MM.1S (cell line): ENCODE measurements at regions not wholly inside any gene's neighbourhood (a gene's known extent, or its start where the extent isn't known, plus 50 kb on each side); places are given as distances from the start of the nearest gene placed in this dataset.

Experiments used
- CTCF ChIP-seq: fragments of 300-600 bp; sonication (generic); IDR thresholded peaks from 2 replicates; pipeline ENCODE4 v1.5.1; 2016; ENCODE audit warnings: antibody characterized with exemption, low read length, mixed read lengths
- EZH2 ChIP-seq: fragments of 300-600 bp; sonication (generic); optimal IDR thresholded peaks from 2 replicates; pipeline ENCODE3; 2017; ENCODE audit warnings: low read depth, mild to moderate bottlenecking, antibody characterized with exemption, low read length, mixed read lengths

DNA sequence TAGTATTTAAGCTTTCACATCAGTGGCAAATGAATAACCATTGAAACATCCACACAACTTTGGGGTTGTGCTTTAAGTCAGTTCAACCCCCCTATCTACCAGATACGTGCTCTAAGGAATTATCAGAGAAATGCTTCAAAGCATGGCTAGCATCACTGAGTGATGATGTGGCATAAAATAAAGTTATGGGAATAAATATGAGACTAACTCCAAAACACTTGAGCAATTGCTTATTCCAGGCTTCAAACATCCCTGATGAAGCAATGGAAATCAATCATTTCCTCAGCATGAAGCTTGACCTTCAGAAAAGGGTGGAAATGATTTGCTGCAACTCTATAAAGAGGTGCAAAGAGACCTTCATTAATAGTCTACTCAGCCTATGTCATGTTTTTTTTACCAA is 292.0 kb upstream of the SMC2 start:
- no peak for TF ChIP-seq CTCF
- no peak for TF ChIP-seq EZH2
